ENCODE measurements at regions not wholly inside any gene's neighbourhood (a gene's known extent, or its start where the extent isn't known, plus 50 kb on each side); places are given as distances from the start of the nearest gene placed in this dataset.

- Histone ChIP-seq H3K36me3 (ENCODE audit: control insufficient read depth in 2 of 2, extremely low read depth in 1 of 2, insufficient read depth in 2 of 2, low read length in 2 of 2) (no peaks in the 10 kb centered on the region), H3K4me2 (ENCODE audit: insufficient read depth, low read length) (peak overlapping the region; percentile 8), H3K4me1 (ENCODE audit: control insufficient read depth, extremely low read depth, insufficient read depth, low read length) (peaks cover 9% of the 10 kb centered on the region), H3K9me1 (replicated peaks; ENCODE audit: control insufficient read depth, extremely low read depth, insufficient read depth, low read length) (no peaks in the 10 kb centered on the region), H3K27me3 (ENCODE audit: control insufficient read depth in 2 of 2, insufficient read depth in 2 of 2, low read length in 2 of 2) (no peaks in the 10 kb centered on the region), H3K9ac (replicated peaks; ENCODE audit: extremely low read depth, insufficient read depth, low read length) (no peak overlapping the region), H3K9me3 (replicated peaks; ENCODE audit: control insufficient read depth, insufficient read depth, low read length) (no peaks in the 10 kb centered on the region), H3K4me3 (replicated peaks in 1 of 3; ENCODE audit: insufficient read depth in 1 of 3, low read depth in 1 of 3, low read length in 3 of 3) (no peak overlapping the region), H3K79me2 (ENCODE audit: control insufficient read depth, insufficient read depth, low read length) (no peaks in the 10 kb centered on the region), H3K27ac (ENCODE audit: insufficient read depth, low read depth, low read length) (no peak overlapping the region), H2AFZ (ENCODE audit: low read depth, low read length) (peak overlapping the region; percentile 64), H4K20me1 (replicated peaks; ENCODE audit: control insufficient read depth, extremely low read depth, insufficient read depth, low read length) (no peaks in the 10 kb centered on the region)
- CTCF ChIA-PET, result no interaction called here
- DNase-seq (ENCODE audit: low read depth, low spot score) (peak; percentile 55), FAIRE-seq (peak; percentile 21)
- TF ChIP-seq JUN (IDR thresholded peaks at IDR 0.05; ENCODE audit: borderline replicate concordance, insufficient read depth, insufficient read length, low read depth) (peak; percentile 14), MAX (IDR thresholded peaks at IDR 0.05; ENCODE audit: insufficient read depth, insufficient read length) (no peak), POLR2AphosphoS5 (IDR thresholded peaks at IDR 0.05; ENCODE audit: insufficient read depth, low read depth, low read length) (peak; percentile 32), MYC (IDR thresholded peaks at IDR 0.05; ENCODE audit: low read depth, low read length) (no peak), FOS (IDR thresholded peaks at IDR 0.05; ENCODE audit: borderline replicate concordance, insufficient read depth, low read length) (peak; percentile 30), POLR2A (IDR thresholded peaks at IDR 0.05; ENCODE audit: low read depth, low read length) (no peak), EZH2 (IDR thresholded peaks at IDR 0.05; ENCODE audit: borderline replicate concordance, low read depth, low read length, severe bottlenecking) (no peak), CTCF (IDR thresholded peaks at IDR 0.05; ENCODE audit: extremely low read depth in 1 of 2, insufficient read depth in 1 of 2, low read depth in 1 of 2, low read length in 2 of 2) (no peak), GATA2 (IDR thresholded peaks at IDR 0.05; ENCODE audit: insufficient read depth, insufficient read length, low read depth, low read length) (peak; percentile 77)
- dilution Hi-C loops (cut with MboI; ENCODE audit: extremely low pct_ligation_motif_present, low sequenced_read_pairs) (no loop called here), intact Hi-C loops (cut with micrococcal nuclease) (no loop called here)
- POLR2A ChIA-PET, result no interaction called here
- BruUV-seq (replicated peaks), result no TSS peak
These were observed 1903.5 kb downstream of the EFNA5 start for GRCh38 chr5:105767267-105767666.

All from endothelial cell of umbilical vein (primary cell).